Activated CD4-positive, alpha-beta memory T cell treated with anti-CD3 and anti-CD28 coated beads, Interleukin-2, amount 10 ng/mL, durations not matched to agents 7 days and 5 days (primary cell): ENCODE measurements at regions not wholly inside any gene's neighbourhood (a gene's known extent, or its start where the extent isn't known, plus 50 kb on each side); places are given as distances from the start of the nearest gene placed in this dataset.

Experiments
- CTCF ChIA-PET: fragments of 350-600 bp; sonication (Branson Sonifier 250); formaldehyde crosslinking; loops from one replicate; lab custom pipeline; 2021; ENCODE audit warnings: antibody characterized with exemption, inconsistent platforms; lab: Charles Lee
- POLR2A ChIA-PET: fragments of 350-600 bp; sonication (Branson Sonifier 250); formaldehyde crosslinking; loops from one replicate; lab custom pipeline; 2021; ENCODE audit warnings: antibody characterized with exemption; lab: Charles Lee
- DNase-seq: peaks from one replicate; pipeline ENCODE4 v3.0.0-alpha.2; 2020
- H3K27ac Mint-ChIP-seq: one replicate; pipeline ENCODE4 v1.8.0; 2021; ENCODE audit warnings: mild to moderate bottlenecking, mixed read lengths
- H3K27me3 Mint-ChIP-seq: one replicate; pipeline ENCODE4 v1.8.0; 2021; ENCODE audit warnings: mixed read lengths
- H3K36me3 Mint-ChIP-seq: one replicate; pipeline ENCODE4 v1.8.0; 2021; ENCODE audit warnings: low read depth, mixed read lengths
- H3K4me1 Mint-ChIP-seq: one replicate; pipeline ENCODE4 v1.8.0; 2021; ENCODE audit warnings: mixed read lengths
- H3K4me3 Mint-ChIP-seq: one replicate; pipeline ENCODE4 v1.8.0; 2021; ENCODE audit warnings: mild to moderate bottlenecking, mixed read lengths
- H3K9me3 Mint-ChIP-seq: one replicate; pipeline ENCODE4 v1.8.0; 2021; ENCODE audit warnings: mixed read lengths

GRCh38 chr2:52717836-52718235 lies 1049.8 kb upstream of the CHAC2 start:
- no peaks in the 10 kb centered on the region for H3K36me3 Mint-ChIP-seq
- ChIA-PET CTCF (no interaction called here), POLR2A (no interaction called here)
- H3K4me3 Mint-ChIP-seq = no peak overlapping the region
- H3K9me3 Mint-ChIP-seq = peaks cover 7% of the 10 kb centered on the region
- no peaks in the 10 kb centered on the region for H3K4me1 Mint-ChIP-seq
- no peaks in the 10 kb centered on the region for H3K27me3 Mint-ChIP-seq
- DNase-seq = no peak
- H3K27ac Mint-ChIP-seq = no peak overlapping the region

- no peaks in the 10 kb centered on the region for H3K27me3 Mint-ChIP-seq
Measured at GRCh38 chr2:52710810-52711618, 1056.6 kb upstream of the CHAC2 start.

GRCh38 chr2:52704251-52704650 lies 1063.4 kb upstream of the CHAC2 start:
- CTCF ChIA-PET = no interaction called here
- H3K36me3 Mint-ChIP-seq = no peaks in the 10 kb centered on the region
- POLR2A ChIA-PET = no interaction called here
- H3K9me3 Mint-ChIP-seq = no peaks in the 10 kb centered on the region
- H3K27ac Mint-ChIP-seq = no peak overlapping the region
- no peak for DNase-seq
- H3K4me3 Mint-ChIP-seq = no peak overlapping the region
- no peaks in the 10 kb centered on the region for H3K27me3 Mint-ChIP-seq
- H3K4me1 Mint-ChIP-seq = peaks cover 2% of the 10 kb centered on the region

More at GRCh38 chr2:52710810-52711618, 1056.6 kb upstream of the CHAC2 start:
- Mint-ChIP-seq H3K9me3 (peaks cover 3% of the 10 kb centered on the region), H3K4me1 (no peaks in the 10 kb centered on the region), H3K4me3 (no peak overlapping the region), H3K36me3 (no peaks in the 10 kb centered on the region), H3K27ac (no peak overlapping the region)
- DNase-seq = no peak
- ChIA-PET POLR2A (no interaction called here), CTCF (no interaction called here)

GRCh38 chr2:52703004-52703403 lies 1064.6 kb upstream of the CHAC2 start:
- no peak for DNase-seq
- CTCF ChIA-PET = no interaction called here
- H3K9me3 Mint-ChIP-seq = no peaks in the 10 kb centered on the region
- no peaks in the 10 kb centered on the region for H3K36me3 Mint-ChIP-seq
- H3K4me3 Mint-ChIP-seq = no peak overlapping the region
- H3K27me3 Mint-ChIP-seq = no peaks in the 10 kb centered on the region
- POLR2A ChIA-PET = no interaction called here
- peaks cover 2% of the 10 kb centered on the region for H3K4me1 Mint-ChIP-seq
- H3K27ac Mint-ChIP-seq = no peak overlapping the region

GRCh38 chr2:52698408-52698807 lies 1069.2 kb upstream of the CHAC2 start:
- Mint-ChIP-seq H3K9me3 (no peaks in the 10 kb centered on the region), H3K36me3 (no peaks in the 10 kb centered on the region), H3K27ac (no peak overlapping the region), H3K4me1 (peaks cover 2% of the 10 kb centered on the region), H3K27me3 (no peaks in the 10 kb centered on the region), H3K4me3 (no peak overlapping the region)
- no peak for DNase-seq
- CTCF ChIA-PET = no interaction called here
- POLR2A ChIA-PET = no interaction called here

- no peak for DNase-seq
- Mint-ChIP-seq H3K4me1 (peaks cover 2% of the 10 kb centered on the region), H3K27me3 (no peaks in the 10 kb centered on the region), H3K9me3 (no peaks in the 10 kb centered on the region), H3K36me3 (no peaks in the 10 kb centered on the region), H3K4me3 (no peak overlapping the region), H3K27ac (no peak overlapping the region)
- CTCF ChIA-PET = no interaction called here
- POLR2A ChIA-PET = no interaction called here
Measured at GRCh38 chr2:52697690-52698089, 1069.9 kb upstream of the CHAC2 start.

- ChIA-PET POLR2A (no interaction called here), CTCF (no interaction called here)
- Mint-ChIP-seq H3K27ac (no peak overlapping the region), H3K9me3 (no peaks in the 10 kb centered on the region), H3K36me3 (no peaks in the 10 kb centered on the region), H3K27me3 (no peaks in the 10 kb centered on the region), H3K4me1 (peaks cover 2% of the 10 kb centered on the region), H3K4me3 (no peak overlapping the region)
- no peak for DNase-seq
Measured at GRCh38 chr2:52695731-52696130, 1071.9 kb upstream of the CHAC2 start.

- no peak overlapping the region for H3K27ac Mint-ChIP-seq
- no peaks in the 10 kb centered on the region for H3K27me3 Mint-ChIP-seq
- DNase-seq = no peak
- H3K9me3 Mint-ChIP-seq = peaks cover 4% of the 10 kb centered on the region
- ChIA-PET POLR2A (no interaction called here), CTCF (no interaction called here)
- H3K4me3 Mint-ChIP-seq = no peak overlapping the region
- no peaks in the 10 kb centered on the region for H3K36me3 Mint-ChIP-seq
- H3K4me1 Mint-ChIP-seq = no peaks in the 10 kb centered on the region
Measured at GRCh38 chr2:52686935-52687334, 1080.7 kb upstream of the CHAC2 start.

GRCh38 chr2:52676056-52676455 lies 1091.5 kb upstream of the CHAC2 start:
- H3K36me3 Mint-ChIP-seq = no peaks in the 10 kb centered on the region
- POLR2A ChIA-PET = no interaction called here
- CTCF ChIA-PET = no interaction called here

GRCh38 chr2:52668724-52669123 lies 1098.9 kb upstream of the CHAC2 start:
- H3K9me3 Mint-ChIP-seq = no peaks in the 10 kb centered on the region

More at GRCh38 chr2:52676056-52676455, 1091.5 kb upstream of the CHAC2 start:
- DNase-seq = no peak
- Mint-ChIP-seq H3K9me3 (peaks cover 2% of the 10 kb centered on the region), H3K4me3 (no peak overlapping the region), H3K4me1 (no peaks in the 10 kb centered on the region), H3K27ac (no peak overlapping the region), H3K27me3 (no peaks in the 10 kb centered on the region)

GRCh38 chr2:52659546-52659945 lies 1108.1 kb upstream of the CHAC2 start:
- Mint-ChIP-seq H3K27ac (no peak overlapping the region), H3K36me3 (no peaks in the 10 kb centered on the region), H3K4me3 (no peak overlapping the region), H3K9me3 (peaks cover 3% of the 10 kb centered on the region), H3K27me3 (no peaks in the 10 kb centered on the region), H3K4me1 (no peaks in the 10 kb centered on the region)
- no peak for DNase-seq
- ChIA-PET POLR2A (no interaction called here), CTCF (no interaction called here)

More at GRCh38 chr2:52668724-52669123, 1098.9 kb upstream of the CHAC2 start:
- Mint-ChIP-seq H3K4me3 (no peak overlapping the region), H3K27ac (no peak overlapping the region), H3K4me1 (no peaks in the 10 kb centered on the region), H3K36me3 (no peaks in the 10 kb centered on the region), H3K27me3 (no peaks in the 10 kb centered on the region)
- ChIA-PET CTCF (no interaction called here), POLR2A (no interaction called here)
- DNase-seq = no peak

- DNase-seq = no peak
- Mint-ChIP-seq H3K4me3 (no peak overlapping the region), H3K27ac (no peak overlapping the region), H3K9me3 (peaks cover 3% of the 10 kb centered on the region), H3K27me3 (no peaks in the 10 kb centered on the region), H3K4me1 (no peaks in the 10 kb centered on the region), H3K36me3 (no peaks in the 10 kb centered on the region)
- CTCF ChIA-PET = no interaction called here
- POLR2A ChIA-PET = no interaction called here
Measured at GRCh38 chr2:52658598-52658997, 1109.0 kb upstream of the CHAC2 start.

- DNase-seq = no peak
- H3K9me3 Mint-ChIP-seq = peaks cover 4% of the 10 kb centered on the region
- no peaks in the 10 kb centered on the region for H3K27me3 Mint-ChIP-seq
- H3K4me3 Mint-ChIP-seq = no peak overlapping the region
- H3K27ac Mint-ChIP-seq = no peak overlapping the region
- ChIA-PET POLR2A (no interaction called here), CTCF (no interaction called here)
- H3K4me1 Mint-ChIP-seq = no peaks in the 10 kb centered on the region
- no peaks in the 10 kb centered on the region for H3K36me3 Mint-ChIP-seq
Measured at GRCh38 chr2:52639692-52640091, 1127.9 kb upstream of the CHAC2 start.

- Mint-ChIP-seq H3K4me3 (no peak overlapping the region), H3K27ac (no peak overlapping the region), H3K4me1 (no peaks in the 10 kb centered on the region), H3K36me3 (no peaks in the 10 kb centered on the region), H3K9me3 (peaks cover 17% of the 10 kb centered on the region), H3K27me3 (no peaks in the 10 kb centered on the region)
- ChIA-PET POLR2A (no interaction called here), CTCF (no interaction called here)
- no peak for DNase-seq
Measured at GRCh38 chr2:52632543-52632942, 1135.1 kb upstream of the CHAC2 start.
